Amygdala (tissue), 56 donors: ENCODE measurements at regions not wholly inside any gene's neighbourhood (a gene's known extent, or its start where the extent isn't known, plus 50 kb on each side); places are given as distances from the start of the nearest gene placed in this dataset.

Source experiments
- DNase-seq, 56 donors: peaks; one replicate each; lab custom pipeline; 2025; lab: John Stamatoyannopoulos, UW

- peak in 23 of 56 donors; percentile 12 to 58 (median 35) for DNase-seq
These were observed 118.7 kb downstream of the VAPA start for GRCh38 chr18:10032331-10033015.

GRCh38 chr18:10033016-10033399 lies 119.2 kb downstream of the VAPA start:
- DNase-seq: no peak

GRCh38 chr18:10035281-10035991 lies 121.6 kb downstream of the VAPA start:
- no peak for DNase-seq

GRCh38 chr18:10036479-10036878 lies 122.7 kb downstream of the VAPA start:
- no peak for DNase-seq

- DNase-seq: no peak
These were observed 123.4 kb downstream of the VAPA start for GRCh38 chr18:10037181-10037580.

- no peak for DNase-seq
These were observed 124.5 kb downstream of the VAPA start for GRCh38 chr18:10038268-10038667.

GRCh38 chr18:10040287-10041011 lies 126.6 kb downstream of the VAPA start:
- no peak for DNase-seq

GRCh38 chr18:10041180-10041579 lies 127.4 kb downstream of the VAPA start:
- DNase-seq: no peak

- no peak for DNase-seq
These were observed 128.7 kb downstream of the VAPA start for GRCh38 chr18:10042492-10042891.

GRCh38 chr18:10044054-10044453 lies 130.2 kb downstream of the VAPA start:
- no peak for DNase-seq

GRCh38 chr18:10045296-10045891 lies 131.6 kb downstream of the VAPA start:
- DNase-seq: peak in 33 of 56 donors; percentile 10 to 67 (median 38)

- no peak for DNase-seq
These were observed 132.5 kb downstream of the VAPA start for GRCh38 chr18:10046178-10046807.

- no peak for DNase-seq
These were observed 133.4 kb downstream of the VAPA start for GRCh38 chr18:10047237-10047636.

GRCh38 chr18:10049747-10050146 lies 135.9 kb downstream of the VAPA start:
- peak in 1 of 56 donors; percentile 14 for DNase-seq

GRCh38 chr18:10050956-10051355 lies 137.1 kb downstream of the VAPA start:
- no peak for DNase-seq

- DNase-seq: peak in 34 of 56 donors; percentile 8 to 83 (median 48)
These were observed 138.2 kb downstream of the VAPA start for GRCh38 chr18:10051877-10052631.

GRCh38 chr18:10052871-10053270 lies 139.1 kb downstream of the VAPA start:
- DNase-seq: no peak

GRCh38 chr18:10053861-10054260 lies 140.0 kb downstream of the VAPA start:
- no peak for DNase-seq

GRCh38 chr18:10054366-10054765 lies 140.6 kb downstream of the VAPA start:
- no peak for DNase-seq
